Putamen (tissue), 1 donor: ENCODE measurements at regions not wholly inside any gene's neighbourhood (a gene's known extent, or its start where the extent isn't known, plus 50 kb on each side); places are given as distances from the start of the nearest gene placed in this dataset.

Source experiments
- DNase-seq: peaks from one replicate; pipeline ENCODE4 v3.0.0-alpha.2; 2016; ENCODE audit warnings: low spot score

DNA sequence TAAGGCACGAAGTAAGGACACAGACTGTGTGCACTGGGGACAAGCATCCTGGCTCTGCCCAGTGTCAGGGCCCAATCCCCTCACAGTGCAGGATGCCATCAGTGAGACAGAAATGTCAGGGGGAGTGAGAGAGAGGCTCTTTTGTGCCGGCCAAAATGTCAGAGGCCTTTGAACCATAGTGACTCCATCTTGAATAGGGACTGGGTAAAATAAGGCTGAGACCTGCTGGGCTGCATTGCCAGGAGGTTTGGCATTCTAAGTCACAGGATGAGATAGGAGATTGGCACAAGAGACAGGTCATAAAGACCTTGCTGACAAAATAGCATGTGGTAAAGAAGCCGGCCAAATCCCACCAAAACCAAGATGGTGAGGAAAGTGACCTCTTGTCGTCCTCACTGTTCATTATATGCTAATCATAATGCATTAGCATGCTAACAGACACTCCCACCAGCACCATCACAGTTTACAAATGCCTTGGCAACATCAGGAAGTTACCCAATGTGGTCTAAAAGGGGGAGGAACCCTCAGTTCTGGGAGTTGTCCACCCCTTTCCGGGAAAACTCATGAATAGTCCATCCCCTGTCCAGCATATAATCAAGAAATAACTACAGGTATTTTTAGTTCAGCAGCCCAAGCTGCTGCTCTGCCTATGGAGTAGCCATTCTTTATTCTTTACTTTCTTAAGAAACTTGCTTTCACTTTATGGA, 337.4 kb downstream of the LPIN1 start:
- no peak for DNase-seq

DNA sequence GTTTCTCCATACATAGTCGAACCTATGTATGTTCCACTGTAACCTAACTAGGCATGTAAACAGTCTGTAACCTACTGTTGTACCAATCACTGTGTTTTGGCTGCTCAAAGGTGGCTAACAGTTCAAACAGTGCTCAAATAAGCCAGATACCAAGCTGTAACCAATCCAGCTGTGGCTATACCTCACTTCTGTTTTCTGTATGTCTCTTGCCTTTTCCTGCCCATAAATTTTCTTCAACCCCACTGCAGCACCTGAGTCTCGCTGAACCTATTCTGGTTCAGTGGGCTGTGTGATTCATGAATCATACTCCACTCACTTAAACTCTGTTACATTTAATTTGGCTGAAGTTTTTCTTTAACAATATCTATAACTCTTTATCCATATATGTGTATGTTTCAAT, 340.7 kb downstream of the LPIN1 start:
- DNase-seq: no peak

DNA sequence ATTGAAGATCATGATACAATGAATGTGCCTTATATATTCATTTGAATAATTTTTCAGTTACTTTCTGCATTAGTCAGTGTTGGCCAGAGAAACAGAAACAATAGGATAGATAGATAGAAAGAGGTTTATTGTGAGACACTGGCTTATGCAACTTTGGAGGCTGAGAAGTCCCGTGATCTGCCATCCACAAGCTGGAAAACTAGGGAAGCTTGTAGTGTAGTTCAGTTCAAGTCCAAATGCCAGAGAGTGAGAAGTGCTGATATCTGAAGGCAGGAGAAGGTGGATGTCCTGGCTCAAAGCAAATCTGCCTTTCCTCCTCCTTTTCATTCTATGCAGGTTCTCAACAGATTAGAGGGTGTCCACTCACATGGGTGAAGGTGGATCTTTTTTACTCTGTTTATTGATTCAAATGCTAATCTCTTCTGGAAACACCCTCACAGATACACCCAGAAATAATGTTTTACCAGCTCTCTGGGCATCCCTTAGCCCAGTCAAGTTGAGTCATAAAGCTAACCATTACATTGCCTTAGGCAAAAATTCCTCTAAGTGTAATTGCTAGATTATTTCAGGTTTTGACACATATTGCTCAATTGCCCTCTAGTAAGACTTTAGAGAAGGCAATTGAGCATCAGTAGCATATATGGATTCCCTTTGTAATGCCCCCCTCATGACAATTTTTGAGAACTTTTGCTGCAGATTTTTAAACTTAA, 341.4 kb downstream of the LPIN1 start:
- DNase-seq: no peak

DNA sequence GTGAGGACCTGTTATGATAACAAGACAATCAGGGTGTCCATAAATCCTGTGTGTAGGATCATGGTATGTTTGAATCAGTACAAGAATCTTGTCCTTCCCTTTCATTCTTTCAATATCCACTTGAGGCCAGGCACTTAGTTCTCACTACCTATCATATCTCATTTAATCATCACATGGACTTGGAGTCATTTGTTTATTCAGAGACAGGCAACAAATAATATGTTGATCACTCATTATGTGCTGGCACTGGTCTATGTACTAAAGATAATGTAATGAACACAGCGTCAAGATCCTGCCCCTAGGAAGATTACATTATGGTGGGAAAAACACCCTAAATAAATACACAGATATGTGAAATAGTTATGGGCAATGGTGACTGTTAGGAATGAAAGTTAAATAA, 342.6 kb downstream of the LPIN1 start:
- no peak for DNase-seq

DNA sequence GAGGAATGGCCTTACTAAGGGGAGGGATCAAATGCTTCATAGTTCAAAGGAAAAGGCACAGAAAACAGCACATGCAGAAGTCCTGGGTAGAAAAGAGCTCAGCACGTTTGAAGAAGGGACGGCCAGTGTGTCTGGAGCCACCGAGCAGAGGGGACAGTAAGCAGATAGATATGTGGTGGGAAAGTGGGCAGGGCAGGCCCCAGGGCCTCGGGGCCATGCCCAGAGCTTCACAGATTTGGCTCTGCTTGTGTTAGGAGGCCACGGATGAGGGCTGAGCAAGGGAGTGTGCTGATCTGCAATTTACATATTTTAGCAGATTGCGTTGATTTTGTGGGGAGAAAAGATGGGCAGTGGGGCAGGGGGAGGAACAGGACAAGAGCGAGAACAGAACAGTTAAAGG, 343.1 kb downstream of the LPIN1 start:
- no peak for DNase-seq

DNA sequence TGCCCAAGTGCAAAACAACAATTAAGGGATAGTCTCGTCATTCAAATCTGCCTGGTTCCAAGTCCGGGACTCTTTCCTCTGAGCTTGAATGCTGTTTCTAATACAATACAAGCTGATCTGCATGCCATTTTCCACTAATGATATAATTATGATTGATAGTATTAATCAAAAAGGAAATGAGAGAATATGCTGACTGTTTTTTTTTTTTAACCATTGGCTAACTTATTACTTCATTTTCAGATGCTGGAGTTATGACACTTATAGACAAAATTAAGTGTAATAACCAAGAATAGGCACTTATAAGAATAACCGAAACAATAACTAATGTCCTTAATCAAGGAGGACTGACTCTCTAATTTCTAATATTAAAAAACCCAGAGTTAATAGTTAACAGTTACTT, 343.6 kb downstream of the LPIN1 start:
- no peak for DNase-seq

DNA sequence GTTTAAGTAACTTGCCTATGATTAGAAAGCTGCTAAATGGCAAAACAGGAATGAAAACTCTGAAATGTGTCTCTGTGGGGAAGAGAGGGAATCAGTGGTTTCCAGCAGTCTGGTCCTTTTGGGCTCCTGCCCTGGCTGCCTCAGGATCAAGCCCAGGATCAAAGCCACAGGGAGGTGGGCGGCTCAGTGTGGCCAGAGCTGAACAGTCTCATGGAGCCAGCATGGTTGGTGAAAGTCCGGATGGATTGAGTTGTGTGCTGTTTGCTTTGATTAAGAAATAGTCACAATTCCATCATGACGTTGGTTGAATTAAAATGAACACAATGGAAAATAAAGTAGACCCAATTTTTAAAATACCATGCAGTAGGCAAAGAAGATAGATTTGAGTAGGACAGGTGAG, 344.2 kb downstream of the LPIN1 start:
- no peak for DNase-seq

DNA sequence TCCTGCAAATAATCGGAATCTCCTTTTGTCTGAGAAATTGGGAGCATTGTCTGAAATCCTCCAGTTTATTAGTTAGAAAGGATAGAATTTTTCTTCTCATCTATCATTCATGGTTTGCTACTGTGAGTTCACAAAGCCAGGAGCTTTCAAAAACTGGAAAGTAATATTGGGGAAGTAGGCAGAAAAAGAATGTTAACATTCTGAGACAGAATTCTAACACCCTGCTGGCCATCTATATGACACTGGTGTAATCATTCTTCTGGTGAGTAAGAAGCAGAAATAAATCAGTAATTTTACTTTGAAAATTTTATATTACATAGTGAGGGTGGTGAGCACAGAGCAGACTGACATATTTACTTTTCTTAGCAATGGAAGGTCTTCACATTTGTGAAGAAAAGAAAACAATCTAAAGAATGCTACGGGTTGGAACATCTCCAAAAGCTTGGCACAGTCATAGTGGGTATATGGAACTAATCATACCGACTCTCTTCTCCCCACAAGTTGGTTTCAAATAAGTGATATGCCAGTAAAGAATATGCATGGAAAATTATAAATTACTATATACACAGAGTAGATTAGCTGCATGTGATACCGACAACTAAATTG, 344.9 kb downstream of the LPIN1 start:
- no peak for DNase-seq

DNA sequence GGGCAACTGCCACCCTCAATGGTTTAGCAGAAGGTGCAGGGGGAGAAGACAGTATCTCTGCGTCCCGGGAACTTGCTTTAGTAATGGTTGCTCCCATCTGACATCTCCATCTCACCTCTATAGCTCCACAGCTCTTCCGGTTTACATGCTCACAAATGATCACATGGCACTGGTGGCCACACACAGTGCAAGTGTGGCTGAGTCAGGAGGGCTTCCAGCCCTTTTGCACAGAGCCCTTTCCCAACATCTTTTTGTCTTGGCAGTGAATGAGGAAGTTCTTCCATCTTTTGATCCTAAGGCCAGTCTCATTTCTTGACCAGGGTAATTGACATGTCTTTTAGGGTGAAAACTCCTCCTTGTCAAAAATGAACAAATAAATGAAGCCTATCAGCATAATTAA, 347.7 kb downstream of the LPIN1 start:
- no peak for DNase-seq

DNA sequence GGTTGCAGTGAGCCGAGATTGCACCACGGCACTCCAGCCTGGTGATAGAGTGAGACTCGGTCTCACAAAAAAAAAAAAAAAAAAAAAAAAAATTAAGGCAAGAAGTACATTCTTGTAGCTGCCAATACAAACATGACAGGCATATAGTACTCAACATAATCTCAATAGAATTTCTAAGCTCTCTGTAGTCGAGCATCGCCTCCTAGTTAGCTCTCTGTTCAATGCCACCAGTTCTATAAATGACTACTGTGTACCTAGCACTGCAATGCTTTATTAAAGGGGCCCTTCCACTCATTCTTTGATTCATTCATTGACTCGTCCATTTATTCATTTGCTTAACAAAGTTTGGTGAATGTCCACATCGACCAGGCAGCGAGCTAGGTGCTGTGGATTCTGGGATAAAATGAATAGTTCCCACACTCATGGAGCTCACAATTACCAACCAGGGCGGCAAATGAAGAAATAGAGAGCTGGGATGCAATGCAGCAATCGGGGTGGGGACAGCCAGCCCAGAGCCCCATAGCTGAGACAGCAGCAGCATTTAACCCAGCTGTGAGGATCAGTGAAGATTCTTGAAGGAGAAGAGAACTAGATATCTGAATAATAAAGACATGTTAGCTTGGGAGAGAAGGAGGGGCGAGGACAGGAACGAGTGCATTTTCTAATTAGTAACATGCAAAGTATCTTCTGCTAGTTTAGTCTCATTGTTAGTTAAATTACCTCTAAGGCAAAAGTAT, 349.8 kb downstream of the LPIN1 start:
- no peak for DNase-seq

DNA sequence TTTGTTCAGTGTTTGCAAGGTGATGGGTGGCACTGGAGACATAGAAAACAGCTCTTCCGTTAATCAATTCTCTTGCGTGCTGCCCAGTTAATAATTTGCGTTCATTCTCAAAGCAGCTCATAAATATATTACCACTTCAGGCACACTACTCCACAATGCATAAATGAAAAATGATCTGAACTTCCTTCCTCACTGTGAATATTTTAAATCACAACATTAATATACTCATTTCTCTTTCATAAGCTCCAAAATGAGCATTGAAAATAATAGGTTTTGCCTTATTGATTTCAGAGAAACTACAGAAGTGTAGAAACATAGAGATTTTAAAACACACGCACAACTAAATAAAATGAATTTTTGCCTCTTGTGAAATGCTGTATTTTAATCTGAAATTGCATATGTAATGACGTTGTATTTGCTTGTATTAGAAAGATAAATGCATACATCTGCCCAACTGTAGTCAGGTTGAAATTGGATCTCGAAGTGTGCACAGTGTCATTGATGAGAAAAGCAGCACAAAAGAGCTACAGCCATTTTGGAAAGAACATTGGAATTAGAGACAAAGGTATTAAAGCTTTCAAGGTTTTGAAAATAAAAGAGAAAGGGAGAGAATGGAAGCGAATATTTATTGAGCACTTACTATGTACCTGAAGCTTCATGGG, 350.5 kb downstream of the LPIN1 start:
- no peak for DNase-seq

DNA sequence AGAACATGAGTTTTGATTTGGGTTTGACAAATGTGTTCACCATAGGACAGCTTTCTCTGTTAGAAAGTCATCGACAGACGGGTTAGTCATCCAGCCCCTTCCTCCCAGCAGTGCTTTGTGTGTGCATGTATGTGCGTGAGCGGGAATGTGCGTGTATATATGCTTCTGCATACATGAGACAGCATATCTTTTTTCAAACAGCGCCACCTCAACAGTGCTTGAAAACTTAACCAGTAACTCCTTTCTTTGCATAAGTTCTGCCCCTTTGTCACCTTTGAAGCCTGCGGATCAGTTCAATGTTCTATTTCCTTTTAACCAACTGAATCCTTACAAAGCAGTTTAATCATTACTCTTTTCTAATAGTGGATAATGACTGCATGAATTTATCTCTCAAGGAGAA, 351.4 kb downstream of the LPIN1 start:
- no peak for DNase-seq

DNA sequence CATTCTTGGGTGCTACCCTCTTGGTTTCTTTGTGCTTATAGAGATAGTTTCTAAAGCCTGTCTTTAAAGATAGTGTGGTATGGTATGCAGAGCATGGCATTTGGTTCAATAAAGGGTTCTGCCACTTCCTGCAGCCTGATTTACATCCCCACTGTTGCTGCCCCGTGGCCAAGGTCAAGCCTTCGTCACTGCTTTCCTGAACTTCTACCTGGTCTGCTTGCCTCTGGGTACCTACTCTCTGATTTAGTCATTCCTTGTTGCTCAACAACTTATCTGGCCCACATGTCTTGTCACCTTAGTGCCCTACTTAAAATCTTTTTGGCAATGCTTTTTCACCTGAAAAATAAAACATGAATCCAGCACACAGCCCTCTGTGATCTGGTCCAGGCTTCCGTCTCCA, 352.9 kb downstream of the LPIN1 start:
- no peak for DNase-seq

DNA sequence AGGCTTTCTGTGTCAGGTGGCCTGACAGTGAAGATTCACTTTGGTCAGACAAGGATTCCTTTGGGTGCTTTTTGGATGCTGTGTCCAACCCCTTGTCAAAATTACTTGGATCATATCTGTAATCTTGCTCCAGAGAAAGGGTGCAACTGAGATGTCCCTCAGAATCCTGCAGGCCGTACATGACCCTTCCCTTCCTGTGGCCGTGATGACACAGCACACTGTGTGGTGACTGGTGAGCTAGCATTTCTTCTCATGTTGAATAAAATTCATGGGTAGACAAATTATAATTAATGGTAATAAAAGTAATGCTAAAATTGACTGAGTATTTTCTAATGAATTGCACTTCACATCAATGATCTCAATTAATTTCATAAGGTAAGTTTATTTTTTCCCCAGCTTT, 356.2 kb downstream of the LPIN1 start:
- no peak for DNase-seq

DNA sequence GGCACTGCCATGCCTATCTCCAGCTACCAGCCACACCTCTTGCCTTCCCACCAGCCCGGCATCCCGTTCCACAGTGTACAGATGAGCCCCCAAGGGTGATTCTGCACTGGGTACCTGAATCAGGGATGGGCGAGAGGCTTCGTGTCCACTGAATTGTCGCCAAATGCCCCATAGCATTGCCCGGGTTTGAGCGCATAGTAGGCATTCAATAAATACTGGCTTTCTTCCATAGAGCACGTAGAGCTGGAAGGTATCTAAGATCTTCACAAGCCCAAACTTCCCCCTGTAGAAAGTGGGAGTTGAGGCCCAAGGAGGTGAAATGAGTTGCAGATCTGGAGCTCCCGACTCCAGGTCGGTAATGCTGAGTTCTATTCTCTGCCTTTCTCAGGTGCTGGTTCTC, 358.7 kb downstream of the LPIN1 start:
- DNase-seq: no peak

DNA sequence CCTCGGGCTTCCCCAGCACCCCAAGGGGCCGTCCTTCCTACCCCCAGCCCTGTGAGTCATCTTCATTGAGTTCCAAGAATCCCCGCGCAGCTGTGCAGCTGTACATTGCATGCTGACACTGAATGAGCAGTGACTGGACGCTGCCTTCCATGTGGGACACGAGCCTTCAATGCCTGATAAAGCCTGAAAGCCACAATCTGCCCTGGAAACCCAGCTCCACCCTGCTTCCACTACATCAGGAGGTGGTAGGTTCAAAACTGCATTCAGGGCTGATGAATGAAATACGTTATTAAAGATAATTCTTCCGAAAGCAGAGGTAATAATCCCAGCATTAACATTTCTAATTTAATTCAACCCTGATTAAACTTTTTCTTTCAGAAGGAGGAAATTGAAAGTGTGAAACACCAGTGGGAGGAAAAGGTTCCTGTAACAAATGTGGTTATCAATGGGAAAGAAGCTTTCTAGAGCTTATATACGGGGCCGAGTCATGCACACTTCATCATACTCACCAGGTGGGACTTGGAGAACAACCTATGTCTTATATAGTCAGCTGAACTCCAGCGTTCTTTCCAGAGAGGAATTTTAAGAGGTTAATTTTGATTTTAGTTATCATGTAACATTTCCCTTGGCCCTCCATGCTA, 360.1 kb downstream of the LPIN1 start:
- DNase-seq: no peak

DNA sequence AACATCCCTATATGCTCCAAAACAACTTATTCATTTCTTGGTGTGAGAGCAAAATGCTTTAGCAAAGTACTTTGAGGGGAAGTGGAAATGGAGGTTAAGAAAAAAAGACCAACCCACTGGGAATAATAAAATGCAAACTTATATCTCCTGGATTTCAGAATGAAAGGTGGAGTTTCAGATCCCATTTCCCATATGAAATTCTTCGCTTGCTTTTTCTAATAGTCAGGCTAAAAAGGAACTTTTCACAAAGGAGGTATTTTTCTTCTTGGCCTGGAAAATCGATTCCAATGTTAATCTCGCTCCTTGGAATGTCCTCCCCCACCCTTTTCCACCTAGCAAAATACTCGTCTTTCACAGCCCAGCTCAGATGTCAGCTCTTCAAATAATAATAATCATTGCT, 360.9 kb downstream of the LPIN1 start:
- no peak for DNase-seq

DNA sequence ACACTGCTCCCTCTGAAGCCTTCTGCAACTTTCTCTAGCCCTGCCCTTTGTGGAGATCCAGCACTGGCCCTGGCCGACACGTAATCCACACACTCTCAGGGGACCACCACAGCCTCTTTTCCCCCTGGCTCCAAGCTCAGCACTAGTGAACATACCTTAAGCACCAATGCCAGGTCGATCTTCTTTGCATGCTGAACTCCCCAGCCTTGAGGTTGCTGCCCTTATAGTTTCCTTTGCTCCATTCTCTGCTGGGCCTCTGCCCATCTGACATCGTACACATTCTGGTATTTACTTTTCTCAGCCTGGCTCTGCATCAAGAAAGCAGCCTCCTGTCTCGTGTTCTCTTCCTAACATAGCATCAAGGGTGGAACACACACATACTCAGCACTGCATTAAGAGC, 361.5 kb downstream of the LPIN1 start:
- DNase-seq: no peak

DNA sequence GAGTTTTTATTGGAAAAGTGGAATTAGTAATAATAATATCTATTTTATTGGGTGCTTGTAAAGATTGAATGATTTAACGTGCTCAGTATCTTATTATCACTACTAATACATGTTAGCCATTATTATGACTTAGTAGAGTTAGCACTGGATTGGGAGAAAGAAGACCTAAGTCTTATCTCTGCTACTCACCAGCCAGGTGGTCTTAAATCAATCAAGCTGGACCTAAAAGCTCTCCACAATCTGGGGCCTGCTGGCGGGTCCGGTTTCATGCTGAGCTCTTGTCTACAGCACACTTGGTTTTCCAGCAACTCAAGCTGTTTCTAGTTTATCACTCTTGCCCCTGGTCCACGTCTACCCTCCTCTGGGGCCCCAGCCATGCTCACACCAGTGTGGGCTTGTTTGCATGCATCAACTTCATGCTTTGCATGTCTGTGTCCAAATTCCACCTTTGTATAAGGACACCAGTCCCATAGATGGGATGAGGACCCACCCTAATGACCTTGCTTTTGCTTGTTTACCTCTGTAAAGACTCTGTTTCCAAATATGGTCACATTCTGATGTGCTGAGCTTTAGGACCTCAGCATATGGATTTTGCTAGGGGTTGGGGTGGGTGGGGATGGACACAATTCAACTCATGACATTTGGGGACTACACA, 363.1 kb downstream of the LPIN1 start:
- DNase-seq: no peak

DNA sequence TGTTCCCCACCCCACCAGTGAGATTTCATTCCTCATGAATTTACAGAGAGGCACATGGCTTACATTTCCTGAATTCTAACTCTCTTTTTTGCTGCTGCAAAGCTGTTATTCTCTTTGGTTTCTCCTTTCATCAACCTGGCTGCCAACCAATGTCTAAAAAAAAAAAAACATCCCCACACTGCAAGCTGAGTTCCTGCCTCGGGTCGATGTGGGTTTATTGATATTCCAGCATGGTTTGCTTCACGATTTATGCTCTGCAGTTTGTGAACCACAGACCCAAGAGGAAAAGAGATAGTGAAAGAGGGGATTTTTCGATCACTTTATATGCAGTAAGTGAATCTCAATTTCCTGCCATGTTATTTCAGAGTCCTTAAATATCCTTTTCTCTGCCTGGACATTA, 363.6 kb downstream of the LPIN1 start:
- no peak for DNase-seq

DNA sequence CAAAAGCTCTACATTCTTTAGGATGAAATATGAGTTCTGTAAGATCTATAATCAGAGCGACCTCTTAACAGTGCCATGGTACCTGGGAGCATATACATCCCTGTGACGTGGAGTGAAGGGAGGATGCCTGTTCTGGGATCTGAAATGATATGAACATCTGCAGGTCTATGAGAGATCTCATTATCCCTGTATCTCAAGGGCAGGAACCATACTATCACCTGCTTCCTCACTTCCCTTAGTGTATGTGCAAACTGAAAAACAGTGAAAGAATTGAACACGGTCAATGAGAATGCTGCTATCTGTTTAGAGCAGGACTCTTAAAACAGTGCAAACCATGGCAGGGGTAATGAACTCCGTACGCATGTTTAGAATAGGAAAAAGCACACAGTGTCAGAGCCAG, 364.0 kb downstream of the LPIN1 start:
- DNase-seq: no peak
